H1 (cell line): ENCODE measurements at regions not wholly inside any gene's neighbourhood (a gene's known extent, or its start where the extent isn't known, plus 50 kb on each side); places are given as distances from the start of the nearest gene placed in this dataset.

Experiments
- CTCF ChIA-PET: fragments of 300-600 bp; sonication (Branson Sonifier 250); formaldehyde crosslinking; loops from one replicate; lab custom pipeline; 2021; ENCODE audit not compliant: partially characterized antibody; lab: Charles Lee
- POLR2A ChIA-PET: fragments of 300-600 bp; sonication (Branson Sonifier 250); formaldehyde crosslinking; loops from one replicate; lab custom pipeline; 2021; ENCODE audit warnings: inconsistent platforms; ENCODE audit not compliant: partially characterized antibody; lab: Charles Lee
- DNase-seq, 2 experiments: peaks; one replicate each; pipeline versions ENCODE4 v3.0.0 to v3.0.0-alpha.2; 2010 to 2022; ENCODE audit warnings: low spot score in 2 of 2, low read depth in 1 of 2, mixed read lengths in 1 of 2
- FAIRE-seq: peaks from 2 replicates; lab custom pipeline; 2011; peaks lifted over from hg19 to GRCh38; lab: Jason Lieb, UNC
- H2AFZ ChIP-seq: 2 replicates; pipeline ENCODE4 v1.8.1; 2012; ENCODE audit warnings: low read length, inconsistent platforms
- H2AK5ac ChIP-seq: 2 replicates; pipeline ENCODE4 v1.6.1; 2013; ENCODE audit warnings: low read depth, low read length
- H2BK120ac ChIP-seq: replicated peaks from 2 replicates; pipeline ENCODE3; 2013; ENCODE audit warnings: low read depth, low read length, inconsistent platforms
- H2BK12ac ChIP-seq: 2 replicates; pipeline ENCODE4 v1.6.1; 2013; ENCODE audit warnings: low read depth, low read length
- H2BK15ac ChIP-seq: 2 replicates; pipeline ENCODE4 v1.6.1; 2013; ENCODE audit warnings: low read length
- H2BK20ac ChIP-seq: 2 replicates; pipeline ENCODE4 v1.6.1; 2013; ENCODE audit warnings: low read length
- H2BK5ac ChIP-seq: 2 replicates; pipeline ENCODE4 v1.6.1; 2013; ENCODE audit warnings: low read depth, low read length
- H3K14ac ChIP-seq: 2 replicates; pipeline ENCODE4 v1.6.1; 2013; ENCODE audit warnings: inconsistent platforms; ENCODE audit not compliant: insufficient read length
- H3K18ac ChIP-seq: 2 replicates; pipeline ENCODE4 v1.6.1; 2013; ENCODE audit warnings: low read length; ENCODE audit errors: extremely low read depth
- H3K23ac ChIP-seq: 2 replicates; pipeline ENCODE4 v1.6.1; 2013; ENCODE audit warnings: inconsistent platforms; ENCODE audit not compliant: insufficient read length
- H3K23me2 ChIP-seq: 2 replicates; pipeline ENCODE4 v1.6.1; 2013; ENCODE audit warnings: low read depth, low read length
- H3K27ac ChIP-seq: 2 replicates; pipeline ENCODE4 v1.6.1; 2011; ENCODE audit warnings: low read depth, low read length, inconsistent platforms
- H3K27me3 ChIP-seq, 4 experiments: replicated peaks in 1 of 4; 1 replicate in 1 of 4; 2 replicates in 3 of 4; pipeline versions ENCODE4 v1.6.1 to v1.8.1; 2011 to 2013; ENCODE audit warnings: low read length in 3 of 4, mild to moderate bottlenecking in 3 of 4, inconsistent platforms in 2 of 4, mixed read lengths in 2 of 4, moderate library complexity in 1 of 4; ENCODE audit not compliant: control insufficient read depth in 3 of 4, insufficient read depth in 3 of 4; ENCODE audit errors: extremely low read depth in 1 of 4
- H3K36me3 ChIP-seq, 4 experiments: 2 replicates each; pipeline versions ENCODE4 v1.6.1 to v1.8.1; 2011 to 2013; ENCODE audit warnings: mild to moderate bottlenecking in 4 of 4, low read length in 3 of 4, moderate library complexity in 2 of 4, control low read depth in 1 of 4, inconsistent platforms in 1 of 4; ENCODE audit not compliant: insufficient read depth in 4 of 4, control insufficient read depth in 2 of 4
- H3K4ac ChIP-seq: replicated peaks from 2 replicates; pipeline ENCODE3; 2013; ENCODE audit warnings: low read length, low read depth, mixed read lengths, inconsistent platforms; ENCODE audit not compliant: insufficient read length
- H3K4me1 ChIP-seq, 4 experiments: replicated peaks in 1 of 4; 1 replicate in 1 of 4; 2 replicates in 3 of 4; pipeline versions ENCODE4 v1.6.1 to v1.8.1; 2011 to 2013; ENCODE audit warnings: low read length in 3 of 4, inconsistent platforms in 2 of 4, mixed read lengths in 1 of 4; ENCODE audit not compliant: insufficient read depth in 4 of 4, control insufficient read depth in 3 of 4
- H3K4me2 ChIP-seq, 2 experiments: 2 replicates each; pipeline versions ENCODE4 v1.6.1 to v1.8.1; 2011 to 2013; ENCODE audit warnings: low read depth in 2 of 2, low read length in 2 of 2, control low read depth in 1 of 2, inconsistent platforms in 1 of 2, mild to moderate bottlenecking in 1 of 2; ENCODE audit not compliant: insufficient read depth in 1 of 2
- H3K4me3 ChIP-seq, 4 experiments: fragments of 200-600, 300-600 bp in 1 of 4; sonication (generic), shearing (Covaris generic), sonication (Bioruptor Twin) in 1 of 4; 2 replicates each; pipeline versions ENCODE4 v1.5.1 to v1.8.1; 2011 to 2016; ENCODE audit warnings: low read length in 4 of 4, low read depth in 3 of 4, control low read depth in 2 of 4, inconsistent platforms in 2 of 4, mild to moderate bottlenecking in 2 of 4, mixed read lengths in 1 of 4, moderate library complexity in 1 of 4; ENCODE audit not compliant: insufficient read depth in 2 of 4; ENCODE audit errors: extremely low read depth in 1 of 4
- H3K56ac ChIP-seq: replicated peaks from 2 replicates; pipeline ENCODE3; 2013; ENCODE audit warnings: low read depth, mild to moderate bottlenecking, mixed read lengths, low read length, inconsistent platforms; ENCODE audit not compliant: insufficient read length
- H3K79me1 ChIP-seq: 2 replicates; pipeline ENCODE4 v1.6.1; 2013; ENCODE audit warnings: low read depth, low read length, control low read depth
- H3K79me2 ChIP-seq, 2 experiments: 2 replicates each; pipeline versions ENCODE4 v1.6.1 to v1.8.1; 2012 to 2013; ENCODE audit warnings: low read length in 2 of 2, mild to moderate bottlenecking in 2 of 2, inconsistent platforms in 1 of 2; ENCODE audit not compliant: insufficient read depth in 2 of 2, control insufficient read depth in 1 of 2
- H3K9ac ChIP-seq, 4 experiments: replicated peaks in 1 of 4; 1 replicate in 1 of 4; 2 replicates in 3 of 4; pipeline versions ENCODE4 v1.6.1 to v1.8.1; 2011 to 2013; ENCODE audit warnings: low read depth in 3 of 4, low read length in 3 of 4, control low read depth in 2 of 4, mild to moderate bottlenecking in 2 of 4, moderate library complexity in 2 of 4, inconsistent platforms in 1 of 4; ENCODE audit errors: extremely low read depth in 1 of 4
- H3K9me3 ChIP-seq, 2 experiments: 2 replicates each; pipeline versions ENCODE4 v1.6.1 to v1.8.1; 2012 to 2013; ENCODE audit warnings: mild to moderate bottlenecking in 2 of 2, moderate library complexity in 2 of 2, control low read depth in 1 of 2, inconsistent platforms in 1 of 2, low read depth in 1 of 2, low read length in 1 of 2, mixed read lengths in 1 of 2; ENCODE audit not compliant: insufficient read depth in 2 of 2
- H4K20me1 ChIP-seq, 2 experiments: replicated peaks in 1 of 2; 2 replicates each; pipeline versions ENCODE3 to v1.8.1; 2011 to 2013; ENCODE audit warnings: inconsistent platforms in 2 of 2, low read length in 2 of 2, mild to moderate bottlenecking in 1 of 2; ENCODE audit not compliant: insufficient read depth in 2 of 2, control insufficient read depth in 1 of 2
- H4K5ac ChIP-seq: 2 replicates; pipeline ENCODE4 v1.6.1; 2013; ENCODE audit warnings: low read length, low read depth, mixed read lengths, inconsistent platforms; ENCODE audit not compliant: insufficient read length
- H4K8ac ChIP-seq: 2 replicates; pipeline ENCODE4 v1.8.0; 2013; ENCODE audit warnings: mild to moderate bottlenecking, moderate library complexity, low read length, inconsistent platforms; ENCODE audit not compliant: insufficient read depth; ENCODE audit errors: extremely low read depth
- H4K91ac ChIP-seq: replicated peaks from 2 replicates; pipeline ENCODE3; 2013; ENCODE audit warnings: low read length, mixed read lengths, inconsistent platforms; ENCODE audit not compliant: insufficient read length
- EZH2 ChIP-seq: fragments of 200-600 bp; sonication (generic); IDR thresholded peaks from 2 replicates; pipeline ENCODE4 v1.7.1; 2012; ENCODE audit warnings: low read depth, mild to moderate bottlenecking, moderate library complexity, low read length, inconsistent platforms; ENCODE audit not compliant: severe bottlenecking
- TAF7 ChIP-seq: optimal IDR thresholded peaks from 2 replicates; pipeline ENCODE3; 2011; ENCODE audit warnings: low read depth, mild to moderate bottlenecking, inconsistent platforms, low read length, moderate library complexity, borderline replicate concordance
- WGBS, 2 experiments: shearing (Covaris generic) in 1 of 2; methylation state at CpG; one replicate each; pipeline versions ENCODE4 v1.1.6 to v1.1.7; 2013 to 2015; ENCODE audit warnings: low lambda C conversion rate in 2 of 2, mixed read lengths in 2 of 2, inconsistent platforms in 1 of 2, low coverage in 1 of 2, missing lambda C conversion rate in 1 of 2; ENCODE audit not compliant: insufficient replicate concordance in 2 of 2, insufficient coverage in 1 of 2, insufficient read length in 1 of 2; ENCODE audit errors: extremely low coverage in 1 of 2, missing lambda C conversion rate in 1 of 2; 5-methylcytosine and 5-hydroxymethylcytosine counted together

- 60% methylated on average over 1 of the region's 1 CpG; no CpG with 5 or more reads in 1 of the 2 experiments for WGBS, 2 experiments
- no peak overlapping the region for H4K91ac ChIP-seq
- no peak overlapping the region for H4K8ac ChIP-seq
- no peaks in the 10 kb centered on the region for H3K23me2 ChIP-seq
- no peak overlapping the region for H3K56ac ChIP-seq
- no peak for FAIRE-seq
- H3K27ac ChIP-seq, result no peak overlapping the region
- no peaks in the 10 kb centered on the region for H3K9me3 ChIP-seq
- H4K5ac ChIP-seq, result no peak overlapping the region
- TF ChIP-seq TAF7 (no peak), EZH2 (no peak)
- no peak overlapping the region for H3K18ac ChIP-seq
- H3K4me2 ChIP-seq, result no peak overlapping the region
- H2BK120ac ChIP-seq, result no peak overlapping the region
- no peak overlapping the region for H3K9ac ChIP-seq
- H2AFZ ChIP-seq, result no peak overlapping the region
- no peak overlapping the region for H2BK5ac ChIP-seq
- no peak for DNase-seq
- no peak overlapping the region for H2BK20ac ChIP-seq
- no peak overlapping the region for H3K14ac ChIP-seq
- H3K27me3 ChIP-seq, result no peaks in the 10 kb centered on the region
- CTCF ChIA-PET, result no interaction called here
- no peaks in the 10 kb centered on the region for H4K20me1 ChIP-seq
- H3K79me1 ChIP-seq, result no peaks in the 10 kb centered on the region
- no peak overlapping the region for H2BK12ac ChIP-seq
- no peak overlapping the region for H3K4ac ChIP-seq
- H3K36me3 ChIP-seq, result no peaks in the 10 kb centered on the region
- no peak overlapping the region for H3K4me3 ChIP-seq
- H2AK5ac ChIP-seq, result no peak overlapping the region
- H3K23ac ChIP-seq, result no peak overlapping the region
- POLR2A ChIA-PET, result no interaction called here
- no peak overlapping the region for H2BK15ac ChIP-seq
- H3K79me2 ChIP-seq, result no peaks in the 10 kb centered on the region
- no peaks in the 10 kb centered on the region for H3K4me1 ChIP-seq
Observed at GRCh38 chr14:47852278-47852677, 176.9 kb upstream of the MDGA2 start.
